GM19351 (cell line): ENCODE measurements at regions not wholly inside any gene's neighbourhood (a gene's known extent, or its start where the extent isn't known, plus 50 kb on each side); places are given as distances from the start of the nearest gene placed in this dataset.

ENCODE experiments used
- ATAC-seq: cut with Tn5 transposase; IDR thresholded peaks from one replicate; pipeline ENCODE4 v1.9.1; 2021; ENCODE audit warnings: mild to moderate bottlenecking, moderate library complexity; ENCODE audit not compliant: unreplicated experiment

DNA sequence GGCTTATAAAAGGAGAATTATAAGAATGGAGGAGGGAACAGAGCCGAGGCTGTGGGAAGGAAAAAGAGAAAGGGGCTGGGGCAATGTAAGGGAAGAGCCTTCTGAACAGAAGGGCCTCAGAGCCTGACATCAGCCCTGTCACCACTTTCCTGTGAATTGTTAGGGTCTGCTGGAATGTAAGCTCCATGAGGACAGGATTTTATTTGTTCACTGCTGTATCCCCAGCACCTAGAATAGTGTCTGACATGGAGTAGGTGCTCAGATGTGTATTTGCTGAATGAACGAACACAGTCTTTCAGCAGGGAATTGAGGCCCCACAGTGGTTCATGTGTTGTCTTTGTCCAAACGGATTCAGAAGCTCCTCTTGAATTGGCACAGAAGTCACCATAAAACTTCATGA is 251.5 kb downstream of the OPA1 start:
- ATAC-seq = no peak

- ATAC-seq = no peak
These were observed 252.1 kb downstream of the OPA1 start for GRCh38 chr3:193845144-193845543.

DNA sequence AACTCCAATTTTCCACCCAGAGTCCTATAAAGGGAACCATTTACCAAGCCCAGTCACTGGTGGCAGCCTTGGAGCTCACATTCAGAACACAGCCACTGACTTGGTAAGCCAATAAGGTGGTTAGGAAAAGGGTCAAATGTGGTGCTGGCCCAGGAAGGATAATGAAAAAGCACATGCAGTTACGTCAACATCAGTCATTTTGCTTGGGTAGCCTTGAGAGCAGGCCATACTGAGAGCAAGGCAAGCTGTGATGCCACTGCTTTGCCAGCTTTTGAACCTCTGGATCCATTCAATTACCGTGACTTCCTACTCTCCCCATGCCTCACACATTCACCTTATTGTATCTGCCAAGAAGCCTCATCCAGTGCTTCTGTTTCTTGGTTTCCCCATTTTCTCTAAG is 253.6 kb downstream of the OPA1 start:
- no peak for ATAC-seq

DNA sequence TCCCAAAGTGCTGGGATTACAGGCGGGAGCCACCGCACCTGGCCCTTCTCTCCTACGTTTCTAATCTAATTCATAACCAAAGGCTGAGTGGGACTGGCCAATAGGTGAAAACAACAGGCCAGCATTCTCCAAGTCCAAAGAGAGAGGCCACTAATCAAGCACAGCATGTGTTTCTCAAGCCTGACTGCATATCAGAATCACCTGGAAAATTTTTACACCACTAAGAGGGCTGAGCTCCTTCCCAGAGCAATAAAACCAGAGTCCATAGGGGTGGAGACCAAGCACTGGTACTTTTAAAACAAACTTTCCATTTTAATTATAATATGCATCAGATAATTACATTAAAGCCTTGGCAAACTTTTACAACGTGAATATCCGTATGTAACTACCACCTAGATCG is 254.4 kb downstream of the OPA1 start:
- no peak for ATAC-seq

DNA sequence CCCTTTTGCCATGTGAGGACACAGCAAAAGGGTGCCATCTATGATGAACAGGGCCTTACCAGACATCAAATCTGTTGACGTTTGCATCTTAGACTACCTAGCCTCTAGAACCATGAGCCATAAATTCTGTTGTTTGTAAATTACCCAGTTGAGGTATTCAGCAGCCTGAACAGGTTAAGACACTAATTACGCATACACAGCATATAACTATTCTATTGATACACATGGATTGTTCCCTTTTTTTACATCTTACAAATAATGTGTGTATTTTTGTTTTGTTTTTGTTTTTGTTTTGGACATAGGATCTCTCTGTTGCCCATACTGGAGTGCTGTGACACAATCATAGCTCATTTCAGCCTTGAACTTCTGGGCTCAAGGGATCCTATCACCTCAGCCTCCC is 255.5 kb downstream of the OPA1 start:
- no peak for ATAC-seq

GRCh38 chr3:193850084-193850619 is 257.1 kb downstream of the OPA1 start:
- ATAC-seq = no peak

DNA sequence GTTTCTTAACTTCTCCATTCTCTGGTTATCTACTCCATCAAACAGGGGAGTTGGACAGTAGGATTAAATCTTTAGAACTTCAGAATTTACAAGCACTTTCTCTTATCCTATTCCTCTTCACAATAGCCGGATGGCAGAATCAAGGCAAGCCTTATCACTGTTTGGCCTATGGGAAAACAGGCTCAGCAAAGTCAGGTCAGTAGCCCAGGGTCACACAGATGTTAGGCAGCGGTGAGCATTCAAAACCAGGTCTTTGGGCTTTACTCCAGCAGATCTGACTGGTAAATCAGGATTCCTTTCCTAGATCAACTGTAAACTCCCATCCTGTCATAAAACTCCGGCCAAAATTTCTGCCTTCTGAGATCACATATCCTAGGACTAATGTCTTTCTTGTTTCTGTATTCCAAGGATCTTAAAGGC is 258.4 kb downstream of the OPA1 start:
- ATAC-seq = no peak

GRCh38 chr3:193851941-193852674 is 259.1 kb downstream of the OPA1 start:
- no peak for ATAC-seq

GRCh38 chr3:193852901-193853300 is 259.9 kb downstream of the OPA1 start:
- no peak for ATAC-seq

- ATAC-seq = no peak
These were observed 260.7 kb downstream of the OPA1 start for GRCh38 chr3:193853511-193854219.

DNA sequence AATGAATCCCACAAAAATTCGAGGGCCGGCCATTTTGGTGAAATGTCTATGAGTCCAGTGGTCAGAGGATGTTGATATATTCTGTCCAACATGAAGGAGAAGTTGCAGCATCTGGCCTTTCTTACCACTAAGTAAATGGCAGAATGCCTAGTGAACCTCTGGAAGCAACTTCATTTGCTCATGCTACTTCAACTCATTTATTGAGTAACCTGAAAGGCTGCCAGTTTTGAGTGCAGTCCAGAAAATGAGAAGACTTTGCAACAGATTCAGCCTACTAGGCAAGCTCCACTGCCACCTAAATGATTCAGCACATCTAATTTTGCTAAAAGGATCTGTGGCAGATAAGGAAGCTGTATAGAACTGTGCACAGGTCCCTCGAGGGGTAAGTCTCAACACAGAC is 265.0 kb downstream of the OPA1 start:
- no peak for ATAC-seq

- no peak for ATAC-seq
These were observed 266.2 kb downstream of the OPA1 start for GRCh38 chr3:193859195-193859594.

DNA sequence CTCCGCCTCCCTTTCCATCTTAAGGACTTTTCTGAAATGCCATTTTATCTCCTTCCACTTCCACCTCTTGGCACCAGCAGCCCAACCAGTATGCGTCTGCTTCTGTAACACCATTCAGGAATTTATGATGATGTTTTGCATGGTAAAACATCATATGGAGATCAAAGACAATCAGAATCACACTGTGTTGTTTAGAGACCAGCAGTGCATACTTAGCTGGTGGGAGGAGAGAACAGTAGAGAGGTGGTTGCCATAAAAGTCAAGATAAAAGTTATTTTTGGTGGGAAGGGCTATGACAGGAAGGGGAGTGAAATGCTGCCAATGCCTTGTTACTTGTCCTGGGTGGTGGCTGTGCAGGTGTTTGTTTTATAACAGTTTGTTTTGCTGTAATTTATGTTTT is 268.0 kb downstream of the OPA1 start:
- no peak for ATAC-seq

DNA sequence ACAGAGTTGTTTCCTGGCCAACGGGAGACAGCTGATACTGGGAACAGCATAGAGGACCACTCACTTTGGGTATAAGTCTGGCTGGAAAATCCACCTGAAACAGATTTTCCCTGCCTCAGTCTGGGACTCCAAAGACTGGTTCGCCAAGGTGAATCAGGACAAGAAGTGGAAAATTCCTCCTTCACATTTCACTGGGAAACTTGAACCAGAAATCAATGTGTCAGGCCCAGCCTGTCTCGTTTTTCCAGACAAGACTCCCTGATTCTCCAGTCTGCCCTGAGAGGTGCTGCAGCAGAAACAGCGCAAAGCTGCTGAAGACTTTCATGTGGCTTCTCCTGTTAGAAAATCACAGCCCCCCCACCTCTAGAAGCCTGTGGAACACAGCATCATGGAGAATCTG is 269.8 kb downstream of the OPA1 start:
- no peak for ATAC-seq

- no peak for ATAC-seq
These were observed 270.8 kb downstream of the OPA1 start for GRCh38 chr3:193863657-193864357.

DNA sequence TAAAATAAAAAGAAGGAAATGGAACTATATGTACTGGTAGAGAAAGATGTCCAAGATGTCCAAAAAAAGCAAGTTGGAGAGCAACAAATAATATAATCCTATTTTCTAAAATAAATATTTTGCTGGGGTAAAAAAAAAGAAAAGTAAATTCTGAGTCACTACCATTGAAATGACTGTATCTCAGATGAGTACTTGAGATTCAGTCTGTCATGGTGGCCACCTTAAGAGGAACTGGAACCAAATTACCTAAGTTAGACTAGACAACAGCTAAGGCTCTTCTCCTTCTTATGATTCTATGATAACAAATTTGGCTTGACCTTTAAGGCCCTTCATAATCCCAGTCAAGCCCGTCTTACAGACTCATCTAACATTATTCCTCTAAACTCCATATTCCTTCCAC is 270.6 kb upstream of the HES1 start:
- peak; percentile 99 for ATAC-seq

DNA sequence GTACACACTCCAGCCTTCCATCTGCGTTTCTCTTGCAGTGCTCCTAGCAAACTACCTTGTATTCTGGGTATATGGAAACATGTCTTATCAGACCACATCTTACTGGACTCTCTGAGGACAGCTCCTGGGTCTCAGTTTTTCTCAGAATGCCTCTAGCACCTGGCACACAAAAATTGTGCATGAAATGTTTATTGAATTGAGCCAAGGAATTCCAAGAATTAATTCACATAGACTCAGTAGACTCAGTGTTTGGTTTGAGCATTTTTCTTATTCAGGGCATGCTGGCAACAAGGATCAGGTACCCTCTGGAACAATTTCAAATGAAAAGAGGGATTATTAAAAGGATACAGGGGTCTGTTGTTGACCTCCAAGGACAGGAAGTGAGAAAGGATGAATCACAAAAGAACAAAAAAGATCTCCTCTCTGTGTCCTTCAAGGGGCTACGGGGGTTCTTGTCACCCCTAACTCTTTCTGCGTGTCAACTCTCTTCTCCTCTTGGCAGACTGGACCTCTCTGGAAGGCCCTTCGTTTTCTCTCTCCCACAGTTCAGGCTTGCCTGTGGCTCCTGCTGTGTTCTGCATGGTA is 270.0 kb upstream of the HES1 start:
- ATAC-seq = peak; percentile 4

GRCh38 chr3:193868590-193868989 is 267.4 kb upstream of the HES1 start:
- no peak for ATAC-seq

- ATAC-seq = no peak
These were observed 266.4 kb upstream of the HES1 start for GRCh38 chr3:193869221-193870201.
